OCI-LY7 (cell line): ENCODE measurements at regions not wholly inside any gene's neighbourhood (a gene's known extent, or its start where the extent isn't known, plus 50 kb on each side); places are given as distances from the start of the nearest gene placed in this dataset.

Source experiments
- CTCF ChIP-seq: fragments of 200-600 bp; sonication (generic); conservative IDR thresholded peaks from 2 replicates; pipeline ENCODE4 v1.5.1; 2014; ENCODE audit warnings: mild to moderate bottlenecking, antibody characterized with exemption, low read length, moderate library complexity, mixed read lengths
- EZH2phosphoT487 ChIP-seq: fragments of 200-600 bp; sonication (generic); IDR thresholded peaks from 2 replicates; pipeline ENCODE4 v1.6.1; 2018; ENCODE audit warnings: low read depth, borderline replicate concordance, mild to moderate bottlenecking, mixed run types, antibody characterized with exemption, low read length, moderate library complexity, mixed read lengths

GRCh38 chr3:157606011-157606851, 103.0 kb upstream of the VEPH1 start:
- TF ChIP-seq EZH2phosphoT487 (no peak), CTCF (peak; percentile 85)
